HepG2 (cell line): ENCODE measurements at regions not wholly inside any gene's neighbourhood (a gene's known extent, or its start where the extent isn't known, plus 50 kb on each side); places are given as distances from the start of the nearest gene placed in this dataset.

Experiments
- ATAC-seq: fragments of 200-7000 bp; cut with Tn5 transposase; 3 replicates; pipeline ENCODE4 v1.9.1; 2020; ENCODE audit warnings: mild to moderate bottlenecking, moderate library complexity
- BruUV-seq: library from RNA; stranded (reverse); fragments of 400-500 nt; replicated peaks from 2 replicates; lab custom pipeline; 2021; lab: Mats Ljungman, UMichigan
- CTCF ChIA-PET: fragments of 300-600 bp; formaldehyde crosslinking; extraction: SDS; loops from one replicate; lab custom pipeline; 2021; ENCODE audit warnings: low total read pairs, inconsistent platforms, low intra/inter-chr PET ratio; lab: Yijun Ruan, JAX
- POLR2A ChIA-PET: fragments of 350-600 bp; sonication (Branson Sonifier 250); formaldehyde crosslinking; loops from one replicate; lab custom pipeline; 2020; ENCODE audit warnings: antibody characterized with exemption, inconsistent platforms; lab: Yijun Ruan, JAX
- DNase-seq: peaks from one replicate; pipeline ENCODE4 v3.0.0-alpha.2; 2015; ENCODE audit warnings: low spot score
- FAIRE-seq: peaks from 3 replicates; lab custom pipeline; 2011; peaks lifted over from hg19 to GRCh38; lab: Jason Lieb, UNC
- H2AFZ ChIP-seq: one replicate; pipeline ENCODE4 v1.6.1; 2011; ENCODE audit warnings: low read length, inconsistent platforms
- H3K27ac ChIP-seq: fragments of 300-600 bp; 3 replicates; pipeline ENCODE4 v1.8.0; 2011; ENCODE audit warnings: mixed run types, mild to moderate bottlenecking, mixed read lengths, low read length, inconsistent platforms; ENCODE audit not compliant: insufficient read depth; ENCODE audit errors: extremely low read length
- H3K27me3 ChIP-seq, 2 experiments: fragments of 200-600 bp in 1 of 2; 2 replicates in 1 of 2; 3 replicates in 1 of 2; pipeline versions ENCODE4 v1.6.0 to v1.8.0; 2011; ENCODE audit warnings: low read length in 2 of 2, mild to moderate bottlenecking in 2 of 2, moderate library complexity in 2 of 2, inconsistent platforms in 1 of 2; ENCODE audit not compliant: insufficient read depth in 2 of 2, control insufficient read depth in 1 of 2
- H3K36me3 ChIP-seq, 2 experiments: fragments of 200-600 bp in 1 of 2; replicated peaks in 1 of 2; 2 replicates in 1 of 2; 3 replicates in 1 of 2; pipeline versions ENCODE4 v1.5.1 to v1.8.0; 2011; ENCODE audit warnings: low read length in 2 of 2, inconsistent platforms in 1 of 2; ENCODE audit not compliant: insufficient read depth in 2 of 2, control insufficient read depth in 1 of 2
- H3K4me1 ChIP-seq: 2 replicates; pipeline ENCODE4 v1.5.1; 2012; ENCODE audit warnings: low read length, inconsistent platforms; ENCODE audit not compliant: insufficient read depth
- H3K4me2 ChIP-seq: 2 replicates; pipeline ENCODE4 v1.6.0; 2011; ENCODE audit warnings: low read depth, low read length, inconsistent platforms
- H3K4me3 ChIP-seq, 3 experiments: fragments of 200-600 bp in 1 of 3; sonication (generic), shearing (Covaris generic) in 1 of 3; replicated peaks in 1 of 3; 2 replicates each; pipeline ENCODE4 v1.5.1; 2011 to 2016; ENCODE audit warnings: low read length in 3 of 3, inconsistent platforms in 2 of 3, low read depth in 2 of 3, mild to moderate bottlenecking in 2 of 3, control low read depth in 1 of 3, mixed read lengths in 1 of 3; ENCODE audit not compliant: insufficient read depth in 1 of 3
- H3K79me2 ChIP-seq: one replicate; pipeline ENCODE4 v1.6.1; 2011; ENCODE audit warnings: low read length, inconsistent platforms; ENCODE audit not compliant: insufficient read depth
- H3K9ac ChIP-seq: 2 replicates; pipeline ENCODE4 v1.6.0; 2011; ENCODE audit warnings: mild to moderate bottlenecking, low read depth, low read length, inconsistent platforms; ENCODE audit not compliant: insufficient read depth
- H3K9me3 ChIP-seq: 2 replicates; pipeline ENCODE4 v1.5.1; 2012; ENCODE audit warnings: mild to moderate bottlenecking, low read length
- H4K20me1 ChIP-seq: 2 replicates; pipeline ENCODE4 v1.6.0; 2011; ENCODE audit warnings: inconsistent platforms, mild to moderate bottlenecking, low read length, moderate library complexity; ENCODE audit not compliant: insufficient read depth
- TBL1XR1 ChIP-seq: fragments of 150-350 bp; IDR thresholded peaks from 2 replicates; pipeline ENCODE4 v1.6.1; 2014; ENCODE audit warnings: borderline replicate concordance, low read length; ENCODE audit not compliant: partially characterized antibody
- ZBTB3 ChIP-seq: sonication (generic); formaldehyde crosslinking; IDR thresholded peaks from 2 replicates; pipeline ENCODE4 v1.4.0; 2020; ENCODE audit warnings: low read depth, mild to moderate bottlenecking, moderate library complexity, missing genetic modification reagents, borderline replicate concordance
- ZMYM4 ChIP-seq: sonication (generic); formaldehyde crosslinking; IDR thresholded peaks from 2 replicates; pipeline ENCODE4 v1.8.1; 2023; ENCODE audit warnings: mild to moderate bottlenecking, missing genetic modification reagents
- ZNF230 ChIP-seq: sonication (generic); formaldehyde crosslinking; IDR thresholded peaks from 2 replicates; pipeline ENCODE4 v1.4.0; 2020; ENCODE audit warnings: mild to moderate bottlenecking, missing genetic modification reagents
- ZNF34 ChIP-seq: sonication (generic); formaldehyde crosslinking; IDR thresholded peaks from 2 replicates; pipeline ENCODE4 v1.4.0; 2020; ENCODE audit warnings: mild to moderate bottlenecking, missing genetic modification reagents, borderline replicate concordance
- ZNF577 ChIP-seq: sonication (generic); formaldehyde crosslinking; IDR thresholded peaks from 2 replicates; pipeline ENCODE4 v1.4.0; 2020; ENCODE audit warnings: mild to moderate bottlenecking, low read depth, missing genetic modification reagents, borderline replicate concordance
- ZNF713 ChIP-seq: sonication (generic); formaldehyde crosslinking; IDR thresholded peaks from 2 replicates; pipeline ENCODE4 v1.4.0; 2020; ENCODE audit warnings: mild to moderate bottlenecking, missing genetic modification reagents
- ZNF75D ChIP-seq: sonication (generic); formaldehyde crosslinking; IDR thresholded peaks from 2 replicates; pipeline ENCODE4 v1.8.1; 2023; ENCODE audit warnings: missing genetic modification reagents, mild to moderate bottlenecking, borderline replicate concordance
- WGBS: methylation state at CpG from one replicate; pipeline ENCODE4 v1.1.6; 2017; ENCODE audit warnings: low lambda C conversion rate; 5-methylcytosine and 5-hydroxymethylcytosine counted together
- in situ Hi-C: cut with HindIII; loops from 2 replicates; pipeline ENCODE4 v1.10.0; 2017; ENCODE audit warnings: low pct_unique_long_range_greater_than_20kb; ENCODE audit not compliant: extremely low pct_ligation_motif_present
- intact Hi-C: fragments of 100-400 bp; cut with micrococcal nuclease; formaldehyde crosslinking; loops from one replicate; pipeline ENCODE4 v1.10.0; 2022; ENCODE audit not compliant: unreplicated experiment
- TF ChIP-seq, protein P1 (sequence below): sonication (generic); formaldehyde crosslinking; IDR thresholded peaks from 2 replicates; pipeline ENCODE4 v1.4.0; 2020; ENCODE audit warnings: mild to moderate bottlenecking, low read depth, missing genetic modification reagents
- TF ChIP-seq, protein P2 (sequence below): IDR thresholded peaks from 2 replicates; pipeline ENCODE4 v1.6.1; 2016; ENCODE audit warnings: missing compliant biosample characterization, missing genetic modification reagents, borderline replicate concordance
- TF ChIP-seq, protein P3 (sequence below): sonication (generic); formaldehyde crosslinking; IDR thresholded peaks from 2 replicates; pipeline ENCODE4 v1.8.0; 2022; ENCODE audit warnings: mild to moderate bottlenecking, missing genetic modification reagents

DNA sequence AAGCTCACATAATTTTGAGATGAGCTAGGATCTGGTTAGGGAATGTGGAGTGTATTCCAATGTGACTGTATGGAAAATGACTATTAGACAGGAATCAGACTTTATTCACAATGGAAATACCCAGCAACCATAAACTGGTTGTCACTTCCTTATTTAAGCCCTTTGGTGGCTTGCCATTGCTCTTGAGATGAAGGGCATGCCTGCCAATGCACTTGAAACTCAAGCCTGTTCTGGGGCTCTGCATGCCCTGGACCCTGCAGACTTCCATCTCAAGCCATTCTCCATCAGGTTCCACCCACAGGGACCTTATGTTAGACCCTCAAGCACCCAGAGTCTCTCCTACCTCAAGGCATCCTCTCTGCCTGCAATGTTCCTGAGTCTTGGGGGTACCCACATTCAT is 145.5 kb downstream of the MPP7 start (continued):
- TF ChIP-seq ZMYM4 (CRISPR knock-in tag): no peak
- TF ChIP-seq, protein P1, sequence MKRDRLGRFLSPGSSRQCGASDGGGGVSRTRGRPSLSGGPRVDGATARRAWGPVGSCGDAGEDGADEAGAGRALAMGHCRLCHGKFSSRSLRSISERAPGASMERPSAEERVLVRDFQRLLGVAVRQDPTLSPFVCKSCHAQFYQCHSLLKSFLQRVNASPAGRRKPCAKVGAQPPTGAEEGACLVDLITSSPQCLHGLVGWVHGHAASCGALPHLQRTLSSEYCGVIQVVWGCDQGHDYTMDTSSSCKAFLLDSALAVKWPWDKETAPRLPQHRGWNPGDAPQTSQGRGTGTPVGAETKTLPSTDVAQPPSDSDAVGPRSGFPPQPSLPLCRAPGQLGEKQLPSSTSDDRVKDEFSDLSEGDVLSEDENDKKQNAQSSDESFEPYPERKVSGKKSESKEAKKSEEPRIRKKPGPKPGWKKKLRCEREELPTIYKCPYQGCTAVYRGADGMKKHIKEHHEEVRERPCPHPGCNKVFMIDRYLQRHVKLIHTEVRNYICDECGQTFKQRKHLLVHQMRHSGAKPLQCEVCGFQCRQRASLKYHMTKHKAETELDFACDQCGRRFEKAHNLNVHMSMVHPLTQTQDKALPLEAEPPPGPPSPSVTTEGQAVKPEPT (CRISPR knock-in tag): no peak

DNA sequence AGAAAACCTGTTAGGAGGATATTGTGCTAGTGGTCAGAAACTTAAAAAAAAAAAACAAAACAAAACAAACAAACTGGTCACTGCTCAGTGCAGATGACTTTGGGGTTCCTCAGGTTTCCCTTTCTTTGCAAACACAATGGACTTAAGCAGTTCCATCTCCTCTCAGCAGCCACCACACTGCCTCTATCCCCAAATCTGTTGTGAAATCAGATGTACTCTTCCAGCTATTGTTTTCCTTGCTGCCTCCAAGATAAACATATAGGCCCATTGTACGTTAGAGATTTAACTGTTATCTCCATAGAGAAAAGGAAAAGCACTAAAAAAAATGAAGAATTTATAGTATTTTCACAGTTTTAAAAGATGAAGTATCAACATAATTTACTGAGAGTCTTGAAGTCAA is 147.1 kb downstream of the MPP7 start:
- POLR2A ChIA-PET: no interaction called here
- no peaks in the 10 kb centered on the region for H3K36me3 ChIP-seq
- FAIRE-seq (no peak), DNase-seq (no peak)
- WGBS: 50% methylated on average over 1 of the region's 1 CpG
- no peaks in the 10 kb centered on the region for H4K20me1 ChIP-seq
- H3K4me3 ChIP-seq: no peak overlapping the region
- intact Hi-C loops: no loop called here
- H3K4me1 ChIP-seq: no peaks in the 10 kb centered on the region
- H3K27me3 ChIP-seq: no peaks in the 10 kb centered on the region
- CTCF ChIA-PET: no interaction called here
- no peaks in the 10 kb centered on the region for H3K79me2 ChIP-seq
- no peak overlapping the region for H2AFZ ChIP-seq
- no peak overlapping the region for H3K27ac ChIP-seq
- H3K9ac ChIP-seq: no peak overlapping the region
- no TSS peak for BruUV-seq
- no peaks in the 10 kb centered on the region for H3K9me3 ChIP-seq
- TF ChIP-seq, protein P2, sequence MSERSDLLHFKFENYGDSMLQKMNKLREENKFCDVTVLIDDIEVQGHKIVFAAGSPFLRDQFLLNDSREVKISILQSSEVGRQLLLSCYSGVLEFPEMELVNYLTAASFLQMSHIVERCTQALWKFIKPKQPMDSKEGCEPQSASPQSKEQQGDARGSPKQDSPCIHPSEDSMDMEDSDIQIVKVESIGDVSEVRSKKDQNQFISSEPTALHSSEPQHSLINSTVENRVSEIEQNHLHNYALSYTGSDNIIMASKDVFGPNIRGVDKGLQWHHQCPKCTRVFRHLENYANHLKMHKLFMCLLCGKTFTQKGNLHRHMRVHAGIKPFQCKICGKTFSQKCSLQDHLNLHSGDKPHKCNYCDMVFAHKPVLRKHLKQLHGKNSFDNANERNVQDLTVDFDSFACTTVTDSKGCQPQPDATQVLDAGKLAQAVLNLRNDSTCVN (CRISPR knock-in tag): no peak
- TF ChIP-seq ZNF577 (no peak), ZNF34 (CRISPR knock-in tag) (no peak), TBL1XR1 (no peak), ZNF75D (CRISPR knock-in tag) (no peak), ZBTB3 (CRISPR knock-in tag) (no peak), ZNF713 (CRISPR knock-in tag) (no peak), ZNF230 (CRISPR knock-in tag) (no peak)
- TF ChIP-seq, protein P3, sequence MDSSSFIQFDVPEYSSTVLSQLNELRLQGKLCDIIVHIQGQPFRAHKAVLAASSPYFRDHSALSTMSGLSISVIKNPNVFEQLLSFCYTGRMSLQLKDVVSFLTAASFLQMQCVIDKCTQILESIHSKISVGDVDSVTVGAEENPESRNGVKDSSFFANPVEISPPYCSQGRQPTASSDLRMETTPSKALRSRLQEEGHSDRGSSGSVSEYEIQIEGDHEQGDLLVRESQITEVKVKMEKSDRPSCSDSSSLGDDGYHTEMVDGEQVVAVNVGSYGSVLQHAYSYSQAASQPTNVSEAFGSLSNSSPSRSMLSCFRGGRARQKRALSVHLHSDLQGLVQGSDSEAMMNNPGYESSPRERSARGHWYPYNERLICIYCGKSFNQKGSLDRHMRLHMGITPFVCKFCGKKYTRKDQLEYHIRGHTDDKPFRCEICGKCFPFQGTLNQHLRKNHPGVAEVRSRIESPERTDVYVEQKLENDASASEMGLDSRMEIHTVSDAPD (CRISPR knock-in tag): no peak
- TF ChIP-seq, all 625 proteins: peak for 0
- no peak overlapping the region for H3K4me2 ChIP-seq
- ATAC-seq: no peak
- in situ Hi-C loops: no loop called here
